GM12873 (cell line): ENCODE measurements at regions not wholly inside any gene's neighbourhood (a gene's known extent, or its start where the extent isn't known, plus 50 kb on each side); places are given as distances from the start of the nearest gene placed in this dataset.

Source experiments
- TF ChIP-seq, protein P1 (sequence below): IDR thresholded peaks from 2 replicates; pipeline ENCODE4 v1.5.1; 2012; ENCODE audit warnings: low read depth, mild to moderate bottlenecking, moderate library complexity, low read length, control low read depth; ENCODE audit not compliant: insufficient read depth; ENCODE audit errors: missing control alignments

DNA sequence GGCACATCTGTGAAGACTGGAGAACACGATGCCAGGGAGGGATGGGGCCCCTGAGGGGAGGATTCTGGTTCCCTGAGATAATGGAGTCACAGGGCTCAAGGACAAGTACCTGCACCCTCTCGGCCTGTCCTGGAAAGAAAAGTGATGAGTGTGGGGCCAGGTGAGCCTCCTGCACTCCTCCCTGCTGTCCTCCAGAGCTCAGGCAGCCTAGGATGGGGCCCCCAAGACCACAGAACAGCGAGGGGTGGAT lies 101.3 kb upstream of the TNRC6C start:
- TF ChIP-seq, protein P1, sequence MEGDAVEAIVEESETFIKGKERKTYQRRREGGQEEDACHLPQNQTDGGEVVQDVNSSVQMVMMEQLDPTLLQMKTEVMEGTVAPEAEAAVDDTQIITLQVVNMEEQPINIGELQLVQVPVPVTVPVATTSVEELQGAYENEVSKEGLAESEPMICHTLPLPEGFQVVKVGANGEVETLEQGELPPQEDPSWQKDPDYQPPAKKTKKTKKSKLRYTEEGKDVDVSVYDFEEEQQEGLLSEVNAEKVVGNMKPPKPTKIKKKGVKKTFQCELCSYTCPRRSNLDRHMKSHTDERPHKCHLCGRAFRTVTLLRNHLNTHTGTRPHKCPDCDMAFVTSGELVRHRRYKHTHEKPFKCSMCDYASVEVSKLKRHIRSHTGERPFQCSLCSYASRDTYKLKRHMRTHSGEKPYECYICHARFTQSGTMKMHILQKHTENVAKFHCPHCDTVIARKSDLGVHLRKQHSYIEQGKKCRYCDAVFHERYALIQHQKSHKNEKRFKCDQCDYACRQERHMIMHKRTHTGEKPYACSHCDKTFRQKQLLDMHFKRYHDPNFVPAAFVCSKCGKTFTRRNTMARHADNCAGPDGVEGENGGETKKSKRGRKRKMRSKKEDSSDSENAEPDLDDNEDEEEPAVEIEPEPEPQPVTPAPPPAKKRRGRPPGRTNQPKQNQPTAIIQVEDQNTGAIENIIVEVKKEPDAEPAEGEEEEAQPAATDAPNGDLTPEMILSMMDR = no peak

DNA sequence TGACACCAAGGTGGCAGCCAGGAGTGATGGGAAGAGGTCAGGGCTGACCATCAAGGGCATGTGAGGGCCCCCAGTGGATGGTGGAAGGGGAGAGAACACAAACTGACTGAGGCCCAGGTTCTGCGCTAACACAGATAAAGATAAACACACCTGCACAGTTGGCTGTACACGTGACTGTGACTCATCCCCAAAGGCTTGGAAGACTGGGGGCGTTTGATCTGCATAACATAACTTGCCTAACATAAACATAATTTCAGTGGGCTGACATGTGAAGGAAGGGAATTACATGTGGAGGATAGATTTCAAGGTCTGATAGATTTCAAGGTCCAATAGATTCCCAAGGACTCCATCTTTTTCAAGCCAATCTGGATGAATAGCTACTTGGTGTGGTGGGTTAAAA lies 100.9 kb upstream of the TNRC6C start:
- TF ChIP-seq, protein P1 = no peak

DNA sequence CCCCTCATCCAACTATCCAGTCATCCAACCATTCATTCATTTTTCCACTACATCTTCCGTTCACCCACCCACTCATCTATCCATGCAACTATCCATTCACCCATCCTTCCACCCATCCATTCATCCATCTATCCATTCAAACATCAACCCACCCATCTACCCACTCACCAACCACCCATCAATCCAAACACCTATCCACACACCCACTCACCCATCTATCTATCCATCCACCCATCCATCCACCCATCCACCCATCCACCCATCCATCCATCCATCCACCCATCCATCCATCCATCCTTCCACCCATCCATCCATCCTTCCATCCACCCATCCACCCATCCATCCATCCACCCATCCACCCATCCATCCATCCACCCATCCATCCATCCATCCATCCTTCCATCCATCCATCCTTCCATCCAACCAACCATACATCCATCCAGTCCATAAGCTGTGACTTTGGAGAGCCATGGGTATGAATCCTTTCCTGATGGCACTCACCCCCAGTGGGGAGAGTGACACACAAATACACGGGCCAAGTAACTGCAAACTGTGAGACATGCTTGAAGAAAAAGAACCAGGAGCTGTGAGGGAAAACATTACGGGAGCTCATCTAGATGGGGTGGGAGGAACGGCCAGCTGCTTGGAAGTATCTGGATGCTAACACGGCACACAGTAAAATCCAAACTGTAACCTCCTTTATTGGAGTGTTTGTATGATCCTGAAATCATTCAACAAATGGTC lies 100.0 kb upstream of the TNRC6C start:
- TF ChIP-seq, protein P1 = no peak

DNA sequence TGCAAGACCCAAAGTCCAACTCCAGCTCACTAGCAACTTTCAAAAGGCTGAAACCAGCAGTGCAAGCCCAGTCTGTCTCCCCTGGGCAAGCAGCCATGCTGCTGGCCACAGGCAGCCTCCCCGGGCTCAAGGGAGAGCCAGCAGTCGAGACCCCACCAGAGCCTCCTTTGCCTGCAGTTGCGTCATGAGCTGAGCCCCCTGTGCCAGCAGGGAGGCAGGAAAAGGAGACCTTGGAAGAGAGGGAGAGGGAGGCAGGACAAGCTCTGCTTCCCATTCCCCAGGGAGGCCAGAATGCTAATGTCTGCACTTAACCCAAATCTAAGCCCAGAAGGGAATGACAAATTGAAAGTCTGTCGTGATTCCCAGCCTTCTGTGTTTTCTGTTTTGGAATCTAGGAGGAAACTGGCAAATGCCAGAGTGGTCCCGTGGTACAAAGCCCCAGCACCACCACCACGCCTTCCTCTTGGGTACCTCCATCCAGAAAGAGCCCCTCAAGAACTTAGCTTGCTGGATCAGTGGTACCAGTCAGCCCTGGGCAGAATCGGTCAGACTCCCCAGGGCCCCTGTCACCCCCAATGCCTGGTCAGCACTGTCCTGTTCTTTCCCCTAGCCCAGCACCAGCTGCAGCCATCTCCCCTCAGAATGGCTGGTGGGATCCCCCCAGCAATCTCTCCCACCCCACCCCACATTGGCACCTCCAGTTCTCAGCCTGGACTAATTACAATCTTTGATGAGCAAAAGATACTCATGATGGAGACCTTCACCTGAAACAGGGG lies 99.3 kb upstream of the TNRC6C start:
- TF ChIP-seq, protein P1 = no peak

DNA sequence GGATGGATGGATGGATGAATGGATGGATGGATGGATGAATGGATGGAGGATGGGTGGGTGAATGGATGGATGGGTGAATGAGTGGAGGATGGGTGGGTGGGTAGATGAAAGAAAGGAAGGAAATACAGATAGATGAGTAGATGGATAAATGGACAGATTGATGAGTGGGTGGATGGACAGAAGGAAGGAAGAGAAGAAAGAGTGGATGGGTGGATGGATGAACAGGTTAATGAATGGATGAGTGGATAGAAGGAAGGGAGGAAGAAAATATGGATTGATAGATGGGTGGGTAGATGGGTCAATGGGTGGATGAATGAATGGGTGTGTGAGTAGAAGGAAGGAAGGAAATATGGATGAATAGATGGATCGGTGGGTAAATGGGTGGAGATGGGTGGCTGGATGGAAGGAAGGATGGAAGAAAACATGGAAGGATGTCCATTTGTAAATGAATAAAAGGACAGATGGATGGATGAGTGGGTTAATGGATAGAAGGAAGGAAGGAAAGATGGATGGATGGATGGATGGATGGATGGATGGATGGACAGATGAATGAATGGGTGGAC lies 97.3 kb upstream of the TNRC6C start:
- TF ChIP-seq, protein P1 = no peak

DNA sequence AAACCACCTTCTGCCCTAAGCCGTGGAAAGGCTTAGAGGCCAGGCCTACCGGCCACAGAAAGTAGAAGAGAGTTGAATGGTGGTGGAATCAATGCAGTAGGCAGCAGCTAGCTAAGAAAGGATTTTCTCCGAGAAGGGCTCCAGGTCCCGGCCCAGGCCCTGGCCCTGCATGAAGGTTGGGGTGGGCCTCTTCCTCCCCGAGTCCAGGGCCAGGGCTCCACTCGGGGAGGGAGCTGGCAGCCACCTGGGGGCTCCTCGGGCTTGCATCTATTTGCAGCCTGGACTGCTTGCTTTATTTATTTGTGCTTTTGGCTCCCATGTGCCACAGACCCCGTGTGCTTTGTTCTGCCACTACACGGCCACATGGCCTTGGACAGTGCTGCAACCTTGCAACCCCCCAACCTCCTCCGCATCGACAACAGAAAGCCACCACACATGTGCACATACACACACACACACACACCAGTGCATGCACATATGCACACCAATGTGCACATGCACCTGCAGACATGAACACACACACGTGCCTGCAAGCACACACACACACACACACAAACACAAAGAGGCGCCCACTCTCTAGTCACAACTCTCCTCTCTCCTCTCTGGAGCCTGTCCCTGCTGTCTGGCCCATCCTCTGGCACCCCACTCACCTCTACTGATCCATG lies 96.4 kb upstream of the TNRC6C start:
- TF ChIP-seq, protein P1 = no peak
